Activated CD4-positive, alpha-beta T cell treated with anti-CD3 and anti-CD28 coated beads for 4 hours (primary cell): ENCODE measurements at regions not wholly inside any gene's neighbourhood (a gene's known extent, or its start where the extent isn't known, plus 50 kb on each side); places are given as distances from the start of the nearest gene placed in this dataset.

Source experiments
- DNase-seq, 2 donors: peaks; one replicate each; pipeline ENCODE4 v3.0.0-alpha.2; 2020

DNA sequence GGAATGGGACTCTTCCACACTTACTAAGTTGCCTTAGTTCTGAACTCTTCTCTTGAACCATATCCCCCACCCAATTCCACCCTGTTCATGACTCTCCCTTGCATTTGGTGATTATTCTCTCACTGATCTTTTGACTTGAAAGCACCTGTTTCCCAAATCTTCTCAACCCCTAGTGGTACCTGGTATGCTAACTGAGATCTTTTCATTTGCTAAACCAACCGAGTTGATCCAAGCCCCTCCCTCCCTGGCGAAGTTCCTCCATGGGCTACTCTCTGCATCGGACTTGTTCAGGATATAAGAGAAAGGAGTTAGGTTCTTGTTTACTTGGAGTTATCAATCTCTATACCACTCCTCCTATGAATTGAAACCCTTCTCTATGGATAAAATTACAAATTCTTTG, 593.5 kb downstream of the BCL11A start:
- DNase-seq = no peak

DNA sequence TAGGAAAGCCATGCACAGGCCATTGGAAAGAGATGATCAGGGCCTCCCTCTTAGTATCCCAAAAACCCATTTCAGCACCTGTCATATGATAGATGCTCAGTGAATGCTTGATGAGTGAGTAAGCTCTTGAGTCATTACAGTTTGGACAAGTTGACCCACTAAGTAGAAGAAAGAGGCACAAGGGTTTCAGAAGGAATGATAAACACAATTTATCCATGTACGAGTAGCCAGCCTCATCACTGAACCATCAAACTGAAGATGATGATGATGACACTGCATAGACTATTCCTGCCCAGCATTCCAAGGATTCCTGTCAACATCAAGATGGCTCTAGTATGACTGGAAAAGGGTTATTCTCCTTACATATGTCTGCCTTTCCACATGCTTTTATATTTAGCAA, 596.0 kb downstream of the BCL11A start:
- no peak for DNase-seq

DNA sequence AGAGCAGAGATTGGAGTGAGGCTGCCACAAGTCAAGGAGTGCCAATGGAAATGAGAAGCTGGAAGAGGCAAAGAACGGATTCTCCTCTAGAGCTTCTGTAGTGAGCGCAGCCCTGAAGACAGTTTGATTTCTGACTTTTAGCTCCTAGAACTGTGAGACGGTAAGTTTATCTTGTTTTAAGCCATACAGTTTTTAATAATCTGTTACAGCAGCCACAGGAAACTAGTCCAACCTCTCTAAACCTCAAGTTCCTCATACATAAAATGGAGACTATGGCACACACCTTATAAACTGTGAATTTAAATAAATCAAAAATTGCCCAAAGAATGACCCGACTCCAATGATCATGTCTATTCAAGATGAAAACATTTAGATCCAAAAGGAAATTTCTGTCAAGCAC, 596.5 kb downstream of the BCL11A start:
- no peak for DNase-seq

DNA sequence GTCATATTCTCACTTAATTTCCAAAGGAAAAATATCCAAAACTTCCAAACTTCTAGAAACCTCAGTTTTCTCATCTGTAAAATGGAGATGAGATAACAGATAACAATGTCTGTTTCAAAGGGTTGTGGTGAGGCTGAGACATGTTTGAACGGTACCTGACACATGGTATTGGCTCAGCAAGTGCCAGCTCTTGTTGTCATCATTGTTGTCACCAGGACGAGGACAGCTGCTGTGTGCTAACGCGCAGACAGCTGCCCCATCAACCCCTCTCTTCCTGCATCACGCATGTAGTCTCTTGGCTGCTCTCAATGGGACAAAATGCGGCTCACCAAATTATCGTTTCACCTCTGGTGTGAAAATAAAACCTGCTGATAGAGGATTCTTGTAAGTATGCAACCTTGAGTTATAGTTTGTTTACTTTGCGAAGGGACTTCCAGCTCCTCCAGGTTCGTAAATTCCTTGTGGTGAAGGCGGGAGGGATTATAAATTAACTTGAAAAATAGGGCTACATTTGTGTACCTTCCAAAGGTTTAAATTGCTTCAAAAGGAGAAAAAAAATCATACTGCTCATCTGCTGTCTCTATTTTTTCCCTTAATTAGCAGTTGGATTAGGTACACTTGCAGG, 605.4 kb downstream of the BCL11A start:
- DNase-seq = no peak

DNA sequence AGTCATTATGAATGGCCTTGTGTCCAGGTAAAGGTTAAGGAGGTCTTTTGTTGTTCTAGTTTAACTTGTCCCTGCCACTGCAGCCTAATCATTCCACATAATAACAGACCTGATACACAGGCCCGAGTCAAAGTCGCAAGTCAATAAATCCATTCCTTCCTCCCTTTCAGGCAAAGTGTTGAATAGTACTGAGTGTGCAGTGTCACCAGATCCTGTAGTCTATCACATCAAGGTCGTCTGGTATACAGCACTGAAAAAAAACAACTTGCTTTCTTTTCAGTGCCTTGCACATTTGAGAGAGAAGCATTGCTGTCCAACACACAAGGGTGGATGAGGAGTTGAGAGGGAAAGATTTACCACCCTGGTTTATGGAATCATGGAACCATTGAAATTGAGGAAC, 606.2 kb downstream of the BCL11A start:
- no peak for DNase-seq

DNA sequence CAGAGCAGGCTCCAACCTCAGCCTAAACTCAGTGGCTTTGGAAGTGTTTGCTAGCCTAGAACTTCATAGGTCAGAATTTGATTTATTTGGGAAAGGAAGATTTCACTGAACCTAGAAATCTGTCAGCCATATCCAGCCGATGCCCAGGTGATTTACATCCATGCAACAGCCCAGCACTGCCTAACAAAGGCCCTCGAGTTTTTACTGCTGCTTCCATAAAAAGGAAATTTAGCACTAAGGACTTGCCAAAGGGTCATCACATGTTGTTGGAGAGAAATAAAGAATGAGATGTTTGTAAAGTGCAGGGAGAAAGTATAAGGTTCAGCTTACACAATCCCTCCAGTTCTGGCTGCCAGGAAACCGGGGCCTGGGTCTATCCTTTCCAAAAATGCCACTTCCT, 614.2 kb downstream of the BCL11A start:
- DNase-seq = no peak

DNA sequence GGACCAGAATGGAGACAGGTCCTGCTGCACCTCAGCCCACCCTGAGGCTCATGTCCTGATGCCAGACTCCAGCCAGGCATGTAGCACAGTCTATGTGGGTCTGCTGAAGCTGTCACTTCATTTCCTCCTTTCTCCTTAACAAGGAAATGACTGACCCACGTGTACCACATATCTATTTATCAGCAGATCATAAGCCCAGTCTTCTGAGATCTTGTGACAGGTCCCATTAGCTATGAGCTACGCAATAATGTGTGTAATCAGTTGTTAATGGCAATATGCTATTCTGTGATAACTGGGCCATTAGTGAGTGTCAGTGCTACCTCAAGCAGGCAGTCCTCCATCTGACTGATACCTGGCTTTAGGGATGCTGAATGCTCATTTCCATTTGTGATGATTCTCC, 615.3 kb downstream of the BCL11A start:
- no peak for DNase-seq

DNA sequence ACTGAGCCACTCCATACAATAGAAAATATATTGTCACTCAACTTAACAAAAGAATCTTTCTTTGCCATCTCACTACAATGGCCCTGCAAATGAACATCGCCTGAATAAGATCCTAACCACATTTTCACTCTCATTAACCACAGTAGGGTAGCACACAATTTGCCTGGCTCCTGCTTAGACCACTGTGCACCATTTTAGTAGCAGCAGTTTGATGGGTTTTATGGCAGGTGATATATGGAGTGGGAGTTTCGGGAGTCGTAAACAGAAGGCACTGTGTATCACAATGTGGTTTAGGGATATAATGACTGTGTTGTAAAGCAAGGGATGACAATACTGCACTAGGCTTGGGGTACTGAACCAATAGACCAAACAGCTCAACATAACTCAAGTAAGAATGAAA, 617.4 kb downstream of the BCL11A start:
- DNase-seq = no peak

DNA sequence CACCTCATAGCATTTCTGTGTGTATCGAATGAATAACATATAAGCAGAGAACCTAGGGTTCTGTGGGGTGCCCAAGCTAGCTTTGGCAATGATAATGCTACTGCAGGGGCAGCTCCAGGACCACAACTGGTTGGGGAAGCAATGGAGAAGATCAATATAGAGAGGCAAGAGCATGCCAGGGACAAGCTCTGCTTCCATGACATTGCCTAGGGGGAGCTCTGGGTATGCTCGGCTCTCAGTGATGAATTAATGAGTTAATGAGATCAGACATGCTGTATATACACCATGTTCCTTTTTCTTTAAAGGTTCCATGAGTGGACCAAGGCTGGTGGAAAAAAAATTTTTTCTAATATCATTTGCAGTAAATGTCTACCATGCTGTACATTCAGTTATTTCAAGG, 618.4 kb downstream of the BCL11A start:
- DNase-seq = no peak

DNA sequence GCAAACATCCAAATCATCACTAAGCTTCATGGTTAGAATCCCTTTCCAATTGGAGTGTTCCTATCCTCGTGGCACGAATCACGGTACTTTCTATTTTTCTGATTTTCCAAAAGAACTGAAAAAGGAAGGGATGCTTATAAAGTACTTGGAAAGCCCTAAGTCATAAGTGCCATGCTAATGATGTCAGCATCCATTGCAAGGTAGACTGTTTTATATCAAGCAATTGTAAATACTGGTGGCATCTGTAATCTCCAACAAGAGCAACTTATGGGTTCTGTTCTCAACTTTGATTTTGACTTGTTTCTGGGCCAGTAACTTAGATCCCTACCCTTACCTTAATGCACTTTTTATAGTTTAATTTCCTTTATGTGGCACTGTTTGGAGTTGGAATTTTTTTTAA, 619.5 kb downstream of the BCL11A start:
- no peak for DNase-seq

DNA sequence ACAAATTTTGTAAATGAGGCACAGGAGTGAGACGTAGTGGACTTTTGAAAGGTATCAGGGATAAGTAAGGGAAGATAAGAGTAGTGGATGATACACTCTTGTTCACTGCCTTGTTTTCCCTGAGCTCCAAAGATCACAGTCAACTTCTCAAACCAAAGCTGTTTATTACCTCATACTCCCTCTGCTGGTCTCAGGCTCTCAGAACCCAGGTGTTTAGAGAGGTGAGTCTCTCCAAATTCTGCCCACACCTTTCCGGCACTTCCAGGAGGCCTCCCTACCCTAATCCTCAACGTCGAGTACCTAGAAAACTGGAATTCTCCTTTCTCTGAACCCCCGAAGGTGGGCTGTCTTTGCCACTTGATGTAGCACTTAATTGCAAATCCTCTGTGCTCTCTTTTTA, 621.1 kb downstream of the BCL11A start:
- no peak for DNase-seq

DNA sequence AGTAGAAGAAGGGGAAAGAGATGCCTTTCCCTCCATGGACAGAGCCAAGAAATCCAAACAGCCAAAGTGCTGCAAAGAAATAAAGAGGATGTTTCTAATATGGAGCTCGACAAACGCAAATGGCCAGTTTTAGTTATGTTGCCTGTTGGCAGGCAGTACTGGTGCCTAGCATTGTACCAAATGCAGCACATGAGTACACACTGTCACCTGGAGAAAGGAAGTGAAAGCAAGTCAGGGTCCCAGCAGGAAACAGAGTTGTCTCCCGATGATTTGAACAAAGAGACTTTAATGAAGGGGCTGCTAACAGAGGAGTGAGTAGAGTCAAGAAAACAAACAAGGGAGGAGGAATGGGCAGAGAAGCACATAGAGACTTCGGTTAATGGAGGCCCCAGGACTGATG, 623.0 kb downstream of the BCL11A start:
- DNase-seq = no peak

DNA sequence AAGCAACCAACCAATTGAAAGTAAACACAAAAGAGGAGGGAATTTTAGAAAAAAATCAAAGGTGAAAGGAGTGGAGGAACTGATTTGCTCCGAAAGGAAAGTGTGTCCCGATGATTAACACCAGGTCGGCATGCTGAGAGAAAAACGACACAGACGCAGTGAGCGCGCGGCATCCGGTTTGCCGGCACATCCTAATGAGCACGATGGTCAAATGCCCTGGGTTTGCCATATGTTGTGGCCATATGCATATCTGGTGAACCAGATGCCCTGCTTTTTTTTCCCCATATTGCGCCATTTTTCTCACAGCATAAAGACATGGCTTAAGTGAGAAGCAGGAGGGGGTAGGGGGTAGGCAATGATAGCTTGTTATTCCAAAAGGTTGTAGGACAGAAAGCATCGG, 626.7 kb downstream of the BCL11A start:
- no peak for DNase-seq

DNA sequence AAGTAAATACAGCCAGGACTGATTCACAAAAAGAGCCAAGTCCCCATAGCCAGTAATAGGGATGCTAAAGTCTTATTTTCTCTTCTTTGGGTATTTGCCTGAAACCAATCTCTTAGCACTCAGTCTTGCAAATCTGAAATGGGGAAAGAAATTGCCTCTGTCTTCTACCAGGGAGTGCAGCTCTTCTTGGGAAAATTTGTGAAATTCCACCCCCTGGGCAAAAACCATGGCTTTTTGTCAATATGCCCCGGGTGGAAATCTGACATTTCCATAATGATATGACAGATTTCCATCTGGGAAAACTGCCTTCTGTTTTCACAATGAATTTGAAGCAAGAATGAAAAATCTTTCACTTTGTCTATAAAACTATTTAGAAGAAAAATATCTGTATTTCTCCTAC, 628.1 kb downstream of the BCL11A start:
- no peak for DNase-seq

DNA sequence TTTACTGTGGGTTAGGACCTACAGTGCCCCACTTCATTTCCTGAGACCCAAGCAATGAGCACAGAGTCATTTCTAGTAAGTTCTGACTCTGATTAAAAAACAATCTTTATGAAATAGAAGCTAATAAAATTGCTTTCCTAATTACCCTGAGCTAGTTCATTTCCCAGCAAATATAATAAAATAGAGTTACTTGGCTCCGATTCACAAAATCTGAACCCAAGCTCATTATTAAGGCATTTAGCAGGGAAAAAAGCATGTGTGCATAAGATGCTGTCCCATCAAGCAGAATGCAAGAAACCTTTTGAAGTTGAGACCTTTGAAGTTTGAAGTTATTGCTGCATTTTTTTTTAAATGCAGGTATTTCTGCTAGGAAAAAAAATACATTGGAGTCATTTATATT, 629.1 kb downstream of the BCL11A start:
- no peak for DNase-seq

DNA sequence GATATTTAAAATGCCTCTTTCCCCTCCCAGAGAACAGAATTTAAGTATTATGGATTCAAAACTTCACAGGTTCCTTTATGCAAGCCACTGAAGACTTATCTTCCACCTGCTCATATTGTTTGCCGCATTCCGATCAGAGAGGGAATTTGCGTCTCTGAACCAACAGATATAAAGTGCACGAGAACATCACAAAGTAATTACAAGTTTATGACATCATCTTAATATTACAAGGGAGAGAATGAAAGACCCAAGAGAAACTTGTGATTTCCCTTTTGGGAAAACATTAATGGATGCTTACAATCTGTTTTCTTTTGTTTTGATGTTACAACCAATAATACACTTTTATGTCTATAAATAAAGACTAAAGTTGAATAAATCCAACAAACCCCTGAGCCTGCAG, 631.0 kb downstream of the BCL11A start:
- DNase-seq = no peak

DNA sequence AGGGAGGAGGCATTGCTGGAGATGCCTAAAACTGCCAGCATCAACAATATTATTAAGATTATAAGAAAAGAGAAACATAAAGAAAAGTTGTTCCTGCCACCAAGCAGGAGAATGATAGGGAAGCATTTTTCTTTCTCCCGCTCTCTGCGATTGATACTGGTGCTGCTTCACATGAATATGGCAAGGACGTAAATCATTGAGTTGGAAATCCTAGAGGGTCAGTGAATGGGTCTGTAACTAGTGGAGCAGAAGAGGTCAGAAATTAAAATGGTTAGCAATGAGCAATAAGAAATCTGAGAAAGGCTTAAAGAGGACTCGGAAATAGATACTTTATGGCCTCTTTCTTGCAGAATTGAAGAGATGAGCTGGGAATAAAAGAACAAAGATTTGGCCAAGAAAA, 631.7 kb downstream of the BCL11A start:
- no peak for DNase-seq

DNA sequence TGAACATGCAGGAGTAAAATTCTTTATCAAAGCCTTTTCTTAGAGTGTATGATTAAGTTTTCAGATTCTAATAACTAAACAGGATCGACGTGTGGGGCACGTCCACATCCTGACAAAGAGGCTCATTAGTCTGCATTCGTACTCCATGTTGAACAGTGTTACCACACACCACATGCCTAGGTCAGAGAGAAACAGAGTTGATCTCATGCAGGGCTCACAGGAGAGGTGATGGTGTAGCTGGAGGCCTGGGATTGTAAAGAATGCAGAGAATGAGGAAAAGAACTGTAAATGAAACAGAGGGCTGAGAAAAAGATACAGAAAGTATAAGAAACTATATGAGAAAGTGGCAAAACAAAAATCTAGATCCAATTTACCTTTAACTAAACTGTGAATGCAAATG, 632.5 kb downstream of the BCL11A start:
- DNase-seq = no peak

DNA sequence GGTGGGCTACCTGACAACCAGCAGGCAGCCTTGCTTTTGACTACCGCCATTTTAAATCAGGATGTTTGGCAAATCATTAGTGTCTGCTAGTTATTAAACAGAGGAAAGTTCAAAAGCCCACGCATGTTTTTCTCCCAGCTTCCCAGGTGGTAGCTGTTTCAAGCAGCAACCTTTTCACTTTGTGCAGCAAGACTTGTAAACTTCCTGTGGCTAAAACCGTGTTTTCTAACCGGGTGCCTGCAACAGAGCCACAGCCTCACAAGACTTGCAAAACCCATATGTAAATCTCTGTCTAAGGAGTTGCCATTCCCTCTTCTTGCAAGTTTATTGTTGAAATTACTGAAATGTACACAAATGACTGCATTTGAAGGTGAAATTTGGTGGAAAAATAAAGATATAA, 633.1 kb downstream of the BCL11A start:
- no peak for DNase-seq

DNA sequence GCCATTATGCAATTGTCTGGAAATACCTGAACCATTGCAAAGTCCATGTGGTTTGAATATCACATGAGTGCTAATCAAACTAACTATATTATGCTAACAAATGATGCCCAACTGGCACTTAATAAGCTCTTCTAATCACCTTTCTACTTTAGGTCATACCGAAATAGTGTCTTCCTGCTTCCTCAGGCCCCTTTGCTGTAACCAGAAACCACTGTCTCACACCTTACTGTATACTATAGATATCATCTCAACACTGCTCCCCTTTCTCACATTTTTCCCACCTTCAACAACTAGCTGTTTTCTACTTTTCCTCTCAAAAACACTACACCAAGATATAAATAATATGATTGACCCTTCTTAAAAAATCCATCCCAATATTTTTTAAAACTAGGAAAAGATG, 633.9 kb downstream of the BCL11A start:
- no peak for DNase-seq

DNA sequence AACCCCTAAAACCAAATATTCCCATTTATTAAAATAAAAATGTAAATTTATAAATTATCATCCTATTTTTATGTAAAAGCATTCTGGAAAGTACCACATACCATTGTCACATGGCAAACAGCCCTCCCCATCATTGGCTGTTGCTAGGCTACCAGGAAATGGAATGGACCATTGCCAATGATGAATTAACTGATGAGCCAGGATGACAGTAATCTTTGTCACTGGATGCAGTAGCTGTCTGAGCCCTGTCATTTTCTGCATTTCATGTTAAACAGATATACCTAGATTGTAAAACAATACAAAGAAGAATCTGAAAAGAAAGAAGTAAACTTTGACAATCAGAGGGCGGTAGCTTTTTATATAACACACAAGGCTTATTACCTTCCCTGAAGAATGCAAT, 641.4 kb downstream of the BCL11A start:
- DNase-seq = no peak

DNA sequence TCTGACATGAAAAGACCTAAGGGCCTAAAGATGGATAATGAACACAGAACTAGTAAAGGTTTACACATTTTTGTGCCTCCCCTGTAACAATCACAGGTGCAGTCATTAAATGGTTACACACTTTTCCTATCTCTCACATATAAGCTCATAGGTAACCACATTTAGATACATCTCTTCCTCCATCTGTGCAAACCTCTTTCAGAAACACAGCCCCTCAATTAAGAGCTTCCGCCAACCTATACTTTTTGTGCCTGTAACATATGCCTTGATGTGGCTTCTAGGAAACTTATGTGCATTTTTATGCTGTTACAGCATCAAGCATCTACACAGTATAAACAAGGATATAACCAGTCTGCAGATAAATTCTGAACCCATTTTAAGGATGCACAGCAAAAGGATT, 643.3 kb downstream of the BCL11A start:
- DNase-seq = no peak

DNA sequence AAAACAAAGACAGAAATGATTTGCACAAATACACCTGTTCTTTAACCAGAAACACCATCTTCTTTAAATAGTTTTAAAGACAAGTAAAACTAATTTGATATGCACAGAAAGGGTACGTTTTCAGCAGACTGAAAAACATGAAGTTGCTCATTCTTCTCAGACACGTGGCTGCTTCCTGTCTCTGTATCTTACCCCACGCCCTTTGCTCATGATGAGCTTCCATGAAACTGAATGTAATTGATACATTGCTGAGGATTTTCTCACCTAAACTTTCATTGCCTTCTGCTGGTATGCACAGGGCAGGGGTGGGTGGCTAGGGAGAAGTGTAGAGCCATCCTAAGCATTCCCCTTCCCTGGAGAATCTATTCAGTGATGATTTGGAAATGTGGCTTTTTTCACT, 644.3 kb downstream of the BCL11A start:
- no peak for DNase-seq

DNA sequence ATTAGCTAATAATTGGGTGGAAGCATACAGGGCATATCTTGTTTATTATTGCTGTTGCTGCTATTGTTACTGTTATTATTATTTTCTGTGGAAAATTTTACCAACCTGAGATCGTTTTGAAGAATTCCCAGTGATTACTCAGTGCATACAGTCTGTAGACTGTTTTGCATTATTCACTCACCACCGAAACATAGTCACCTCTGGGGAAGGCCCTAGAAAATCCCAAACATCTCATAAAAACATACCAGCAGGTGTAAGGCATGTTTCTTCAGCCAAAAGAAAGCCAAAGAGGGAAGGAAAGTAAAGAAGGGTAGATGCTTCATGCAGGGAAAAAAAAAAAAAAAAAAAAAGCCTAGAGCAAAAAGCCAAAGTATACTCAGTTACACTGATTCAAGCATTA, 647.7 kb downstream of the BCL11A start:
- no peak for DNase-seq

DNA sequence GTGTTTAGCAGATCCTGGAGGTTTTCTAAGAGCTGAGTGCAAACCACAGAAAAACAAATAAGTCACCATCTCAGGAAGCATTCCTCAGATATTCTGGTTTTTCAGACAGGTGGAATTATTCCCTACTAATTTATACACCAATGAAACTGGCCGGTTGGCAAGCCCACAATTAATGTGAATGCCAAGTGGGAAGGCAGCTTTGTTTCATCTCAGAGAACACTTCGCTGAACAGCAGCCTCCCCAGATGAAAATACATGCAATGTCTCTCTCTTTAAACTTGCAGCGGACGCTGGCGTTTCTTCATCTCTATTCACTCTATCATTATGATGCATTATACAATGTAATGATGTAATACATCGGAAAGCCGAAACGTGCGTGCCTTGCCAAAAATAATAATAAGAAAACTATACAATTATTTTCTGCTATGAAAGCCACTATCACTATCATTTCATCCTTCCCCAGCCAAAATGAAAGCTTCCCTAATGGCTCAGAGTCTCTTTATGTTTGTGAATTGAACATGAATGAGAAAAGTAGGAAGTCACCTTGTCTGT, 649.4 kb downstream of the BCL11A start:
- no peak for DNase-seq
